MCF 10A (cell line): ENCODE measurements at regions not wholly inside any gene's neighbourhood (a gene's known extent, or its start where the extent isn't known, plus 50 kb on each side); places are given as distances from the start of the nearest gene placed in this dataset.
A peak's percentile ranks its signal among the peaks of the same experiment; 100 is the strongest.
"Not testable (repeated sequence)": the region's sequence is repeated elsewhere in the genome, so short reads cannot be mapped to it uniquely, and the experiment has no call there.

Experiments used
- BruUV-seq: library from RNA; stranded (reverse); fragments of 400-500 nt; replicated peaks from 2 replicates; lab custom pipeline; 2021; lab: Mats Ljungman, UMichigan
- CTCF ChIA-PET: fragments of 300-600 bp; sonication (Branson Sonifier 250); formaldehyde crosslinking; extraction: SDS; loops from one replicate; lab custom pipeline; 2021; ENCODE audit warnings: antibody characterized with exemption, inconsistent platforms; lab: Yijun Ruan, JAX
- POLR2A ChIA-PET: fragments of 300-600, 350-650 bp; sonication (Branson Sonifier 250); formaldehyde crosslinking; extraction: SDS; loops from one replicate; lab custom pipeline; 2020; ENCODE audit warnings: antibody characterized with exemption, inconsistent platforms; lab: Yijun Ruan, JAX
- DNase-seq: peaks from one replicate; pipeline ENCODE4 v3.0.0-alpha.2; 2018; ENCODE audit not compliant: unreplicated experiment
- H3K27ac Mint-ChIP-seq: one replicate; pipeline ENCODE4 v1.8.0; 2022; ENCODE audit warnings: mild to moderate bottlenecking, low read depth, mixed read lengths; ENCODE audit not compliant: unreplicated experiment
- H3K27me3 Mint-ChIP-seq: one replicate; pipeline ENCODE4 v1.8.0; 2022; ENCODE audit warnings: mixed read lengths; ENCODE audit not compliant: insufficient read depth, unreplicated experiment
- H3K36me3 Mint-ChIP-seq: one replicate; pipeline ENCODE4 v1.8.0; 2022; ENCODE audit warnings: mild to moderate bottlenecking, moderate library complexity, mixed read lengths; ENCODE audit not compliant: insufficient read depth, unreplicated experiment
- H3K4me1 Mint-ChIP-seq: one replicate; pipeline ENCODE4 v1.8.0; 2022; ENCODE audit warnings: mixed read lengths; ENCODE audit not compliant: insufficient read depth, unreplicated experiment
- H3K4me3 Mint-ChIP-seq: one replicate; pipeline ENCODE4 v1.8.0; 2022; ENCODE audit warnings: mild to moderate bottlenecking, moderate library complexity, mixed read lengths; ENCODE audit not compliant: unreplicated experiment
- H3K9me3 Mint-ChIP-seq: one replicate; pipeline ENCODE4 v1.8.0; 2022; ENCODE audit warnings: mixed read lengths; ENCODE audit not compliant: unreplicated experiment
- CTCF ChIP-seq: fragments of 200-600 bp; IDR thresholded peaks from one replicate; pipeline ENCODE4 v1.8.0; 2022; ENCODE audit warnings: antibody characterized with exemption, mild to moderate bottlenecking; ENCODE audit not compliant: unreplicated experiment
- intact Hi-C: fragments of 100-400 bp; cut with micrococcal nuclease; formaldehyde crosslinking; loops from 2 replicates; pipeline ENCODE4 v1.14.1; 2022

- POLR2A ChIA-PET: interaction anchor here (0.6 kb wide), 1 partner anchor 520 kb away, joined by 3 read pairs; no protein-coding TSS in a partner anchor
- TF ChIP-seq CTCF: no peak
- Mint-ChIP-seq H3K4me1 (no peaks in the 10 kb centered on the region), H3K27ac (no peak overlapping the region), H3K27me3 (peaks cover 16% of the 10 kb centered on the region), H3K36me3 (no peaks in the 10 kb centered on the region), H3K4me3 (no peak overlapping the region), H3K9me3 (no peaks in the 10 kb centered on the region)
- CTCF ChIA-PET: interaction anchor here (0.6 kb wide), 1 partner anchor 515 kb away, joined by 4 read pairs; no protein-coding TSS in a partner anchor
- intact Hi-C loops: no loop called here
- no TSS peak for BruUV-seq
- no peak for DNase-seq
Measured at GRCh38 chr12:102643879-102644575, 163.7 kb upstream of the IGF1 start.

GRCh38 chr12:102642199-102642598 is 161.8 kb upstream of the IGF1 start:
- Mint-ChIP-seq H3K27me3 (peaks cover 11% of the 10 kb centered on the region), H3K27ac (no peak overlapping the region), H3K9me3 (no peaks in the 10 kb centered on the region), H3K36me3 (no peaks in the 10 kb centered on the region), H3K4me3 (no peak overlapping the region), H3K4me1 (no peaks in the 10 kb centered on the region)
- intact Hi-C loops: no loop called here
- no peak for TF ChIP-seq CTCF
- BruUV-seq: no TSS peak
- ChIA-PET POLR2A (no interaction called here), CTCF (no interaction called here)
- peak; percentile 17 for DNase-seq

- H3K36me3 Mint-ChIP-seq, intact Hi-C loops, H3K27me3 Mint-ChIP-seq, H3K4me3 Mint-ChIP-seq, H3K27ac Mint-ChIP-seq, H3K4me1 Mint-ChIP-seq, H3K9me3 Mint-ChIP-seq, DNase-seq, BruUV-seq: not testable (repeated sequence)
- POLR2A ChIA-PET: interaction anchor here (0.6 kb wide), 1 partner anchor 471 kb away, joined by 3 read pairs; no protein-coding TSS in a partner anchor
- CTCF ChIA-PET: interaction anchor here (0.6 to 0.7 kb wide), 2 partner anchors 338 to 672 kb away, joined by 3 read pairs; no protein-coding TSS in a partner anchor
Measured at GRCh38 chr12:102640658-102641057, 160.3 kb upstream of the IGF1 start.

- ChIA-PET POLR2A (no interaction called here), CTCF (no interaction called here)
- intact Hi-C loops: no loop called here
- Mint-ChIP-seq H3K9me3 (no peaks in the 10 kb centered on the region), H3K27me3 (no peaks in the 10 kb centered on the region), H3K27ac (no peak overlapping the region), H3K4me3 (no peak overlapping the region), H3K4me1 (no peaks in the 10 kb centered on the region), H3K36me3 (no peaks in the 10 kb centered on the region)
- no peak for DNase-seq
- TF ChIP-seq CTCF: no peak
- no TSS peak for BruUV-seq
Measured at GRCh38 chr12:102638777-102639176, 158.4 kb upstream of the IGF1 start.
